Sigmoid colon (tissue), 6 donors: ENCODE measurements at regions not wholly inside any gene's neighbourhood (a gene's known extent, or its start where the extent isn't known, plus 50 kb on each side); places are given as distances from the start of the nearest gene placed in this dataset.
"Not testable (repeated sequence)": the region's sequence is repeated elsewhere in the genome, so short reads cannot be mapped to it uniquely, and the experiment has no call there.

Experiments
- DNase-seq: peaks from one replicate; pipeline ENCODE4 v3.0.0-alpha.2; 2019
- H3K27ac ChIP-seq, 4 donors: fragments of 200-600 bp; sonication (generic); one replicate each; pipeline ENCODE4 v1.5.1; 2016 to 2019; ENCODE audit warnings: mild to moderate bottlenecking in 1 of 4
- H3K27me3 ChIP-seq, 3 donors: fragments of 200-600 bp; sonication (generic); one replicate each; pipeline ENCODE4 v1.5.1; 2019; ENCODE audit warnings: mild to moderate bottlenecking in 1 of 3
- H3K36me3 ChIP-seq, 4 donors: fragments of 200-600 bp; sonication (generic); one replicate each; pipeline ENCODE4 v1.5.1; 2016 to 2019
- H3K4me1 ChIP-seq, 4 donors: fragments of 200-600 bp; sonication (generic); one replicate each; pipeline ENCODE4 v1.5.1; 2017 to 2019
- H3K4me3 ChIP-seq, 4 donors: fragments of 200-600 bp; sonication (generic); one replicate each; pipeline ENCODE4 v1.5.1; 2017 to 2019; ENCODE audit warnings: mild to moderate bottlenecking in 2 of 4, moderate library complexity in 1 of 4
- H3K9me3 ChIP-seq, 4 donors: fragments of 200-600 bp in 3 of 4; sonication (generic) in 3 of 4; one replicate each; pipeline versions ENCODE4 v1.5.1 to v1.6.1; 2013 to 2019
- EP300 ChIP-seq, 4 donors: sonication (generic); formaldehyde crosslinking; IDR thresholded peaks; one replicate each; pipeline ENCODE4 v1.6.1; 2017; ENCODE audit warnings: antibody characterized with exemption in 4 of 4
- POLR2A ChIP-seq, 2 donors: fragments of 450-650 bp; IDR thresholded peaks; one replicate each; pipeline ENCODE4 v1.6.1; 2016; ENCODE audit warnings: antibody characterized with exemption in 2 of 2, mild to moderate bottlenecking in 2 of 2, moderate library complexity in 2 of 2
- POLR2AphosphoS5 ChIP-seq, 4 donors: sonication (generic); formaldehyde crosslinking; IDR thresholded peaks; one replicate each; pipeline ENCODE4 v1.6.1; 2017; ENCODE audit warnings: antibody characterized with exemption in 4 of 4
- WGBS, 2 donors: extraction: QIAGEN DNeasy Blood & Tissue Kit; methylation state at CpG; one replicate each; pipeline ENCODE4 v1.1.7; 2013; 5-methylcytosine and 5-hydroxymethylcytosine counted together
- intact Hi-C: fragments of 100-400 bp; cut with DNase I; formaldehyde crosslinking; loops from one replicate; pipeline ENCODE4 v1.15.1; 2023
- TF ChIP-seq, protein P1 (sequence below), 4 experiments: fragments of 450-650 bp in 3 of 4; fragments of 200-600 bp in 1 of 4; IDR thresholded peaks; one replicate each; pipeline ENCODE4 v1.5.1; 2016 to 2019; ENCODE audit warnings: antibody characterized with exemption in 4 of 4, mild to moderate bottlenecking in 3 of 4, moderate library complexity in 2 of 4
- donor health status: healthy with polysubstance abuse.
- donor health status: healthy.

GRCh38 chr2:65915273-65915672, 482.9 kb upstream of the SPRED2 start:
- H3K4me1 ChIP-seq: peaks cover 0 to 30% (median 18%) of the 10 kb centered on the region in 4 donors
- H3K4me3 ChIP-seq: no peak overlapping the region
- no peaks in the 10 kb centered on the region for H3K9me3 ChIP-seq
- TF ChIP-seq POLR2AphosphoS5 (IDR thresholded peaks at IDR 0.05) (no peak), POLR2A (IDR thresholded peaks at IDR 0.05) (no peak), EP300 (IDR thresholded peaks at IDR 0.05) (no peak)
- TF ChIP-seq, protein P1, sequence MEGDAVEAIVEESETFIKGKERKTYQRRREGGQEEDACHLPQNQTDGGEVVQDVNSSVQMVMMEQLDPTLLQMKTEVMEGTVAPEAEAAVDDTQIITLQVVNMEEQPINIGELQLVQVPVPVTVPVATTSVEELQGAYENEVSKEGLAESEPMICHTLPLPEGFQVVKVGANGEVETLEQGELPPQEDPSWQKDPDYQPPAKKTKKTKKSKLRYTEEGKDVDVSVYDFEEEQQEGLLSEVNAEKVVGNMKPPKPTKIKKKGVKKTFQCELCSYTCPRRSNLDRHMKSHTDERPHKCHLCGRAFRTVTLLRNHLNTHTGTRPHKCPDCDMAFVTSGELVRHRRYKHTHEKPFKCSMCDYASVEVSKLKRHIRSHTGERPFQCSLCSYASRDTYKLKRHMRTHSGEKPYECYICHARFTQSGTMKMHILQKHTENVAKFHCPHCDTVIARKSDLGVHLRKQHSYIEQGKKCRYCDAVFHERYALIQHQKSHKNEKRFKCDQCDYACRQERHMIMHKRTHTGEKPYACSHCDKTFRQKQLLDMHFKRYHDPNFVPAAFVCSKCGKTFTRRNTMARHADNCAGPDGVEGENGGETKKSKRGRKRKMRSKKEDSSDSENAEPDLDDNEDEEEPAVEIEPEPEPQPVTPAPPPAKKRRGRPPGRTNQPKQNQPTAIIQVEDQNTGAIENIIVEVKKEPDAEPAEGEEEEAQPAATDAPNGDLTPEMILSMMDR (IDR thresholded peaks at IDR 0.05): no peak
- no peak overlapping the region for H3K27ac ChIP-seq
- 81 to 87% methylated on average over 3 of the region's 3 CpGs for WGBS, 2 donors
- DNase-seq: no peak
- no peaks in the 10 kb centered on the region for H3K27me3 ChIP-seq
- no peaks in the 10 kb centered on the region for H3K36me3 ChIP-seq
- intact Hi-C loops: loop anchor here (10.0 kb wide), 1 partner anchor 510 kb away; no protein-coding TSS in a partner anchor

GRCh38 chr2:65914244-65914786, 481.9 kb upstream of the SPRED2 start:
- no peaks in the 10 kb centered on the region for H3K36me3 ChIP-seq
- WGBS, 2 donors: 72 to 86% methylated on average over 7 of the region's 7 CpGs
- no peaks in the 10 kb centered on the region for H3K9me3 ChIP-seq
- no peak for TF ChIP-seq POLR2A (IDR thresholded peaks at IDR 0.05)
- TF ChIP-seq POLR2AphosphoS5 (IDR thresholded peaks at IDR 0.05): no peak
- TF ChIP-seq EP300 (IDR thresholded peaks at IDR 0.05): no peak
- TF ChIP-seq, protein P1 (IDR thresholded peaks at IDR 0.05): no peak
- peaks cover 0 to 28% (median 18%) of the 10 kb centered on the region in 4 donors for H3K4me1 ChIP-seq
- no peak for DNase-seq
- no peak overlapping the region for H3K27ac ChIP-seq
- intact Hi-C loops: loop anchor here (10.0 kb wide), 1 partner anchor 510 kb away; no protein-coding TSS in a partner anchor
- no peak overlapping the region for H3K4me3 ChIP-seq
- H3K27me3 ChIP-seq: no peaks in the 10 kb centered on the region

DNA sequence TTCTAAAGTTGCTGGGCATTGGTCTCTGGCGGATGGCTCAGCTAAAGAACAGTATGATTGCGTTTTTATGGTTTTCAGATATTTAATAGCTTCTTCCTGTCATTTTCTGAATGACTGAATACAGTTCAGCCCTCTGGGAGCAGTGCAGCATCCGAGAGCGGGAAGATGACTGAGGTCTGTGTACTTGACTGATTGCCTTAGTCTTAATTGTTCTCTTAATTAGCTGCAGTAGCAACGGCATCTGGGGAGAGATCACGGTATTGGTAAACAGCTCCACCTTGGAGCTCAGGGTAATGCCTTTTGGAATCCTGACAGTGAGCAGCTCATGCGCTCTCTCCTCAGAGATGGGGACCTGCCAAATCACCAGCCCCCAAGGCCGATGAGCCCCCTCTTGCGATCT, 481.4 kb upstream of the SPRED2 start:
- WGBS, 2 donors: 68 to 76% methylated on average over 9 of the region's 9 CpGs
- TF ChIP-seq EP300 (IDR thresholded peaks at IDR 0.05) (no peak), POLR2AphosphoS5 (IDR thresholded peaks at IDR 0.05) (no peak), POLR2A (IDR thresholded peaks at IDR 0.05) (no peak)
- TF ChIP-seq, protein P1 (IDR thresholded peaks at IDR 0.05): no peak
- no peak overlapping the region for H3K4me3 ChIP-seq
- H3K36me3 ChIP-seq: no peaks in the 10 kb centered on the region
- H3K9me3 ChIP-seq: no peaks in the 10 kb centered on the region
- intact Hi-C loops: loop anchor here (10.0 kb wide), 1 partner anchor 511 kb away; no protein-coding TSS in a partner anchor
- no peak for DNase-seq
- H3K27me3 ChIP-seq: no peaks in the 10 kb centered on the region
- peaks cover 0 to 23% (median 17%) of the 10 kb centered on the region in 4 donors for H3K4me1 ChIP-seq
- no peak overlapping the region for H3K27ac ChIP-seq

DNA sequence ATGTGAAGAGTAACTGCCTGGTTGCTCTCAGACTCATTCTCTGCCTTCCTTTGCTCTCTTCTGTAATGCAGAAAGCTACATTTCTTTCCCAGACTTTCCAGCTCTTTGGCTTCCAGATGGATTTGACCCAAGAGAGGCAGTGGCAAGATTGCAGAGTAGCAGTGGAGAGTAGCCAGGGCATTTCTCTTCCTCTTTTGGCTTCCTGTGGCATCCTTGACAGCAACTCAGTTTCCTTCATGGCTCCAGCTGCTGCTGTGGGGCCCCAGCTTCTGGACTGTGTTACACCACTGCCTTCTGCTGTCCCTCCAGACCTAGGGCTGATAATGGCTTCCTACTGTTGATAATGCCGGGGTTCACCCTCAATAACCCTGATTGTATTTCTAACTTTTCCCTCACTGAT, 469.4 kb upstream of the SPRED2 start:
- no peak for TF ChIP-seq EP300 (IDR thresholded peaks at IDR 0.05)
- TF ChIP-seq POLR2AphosphoS5 (IDR thresholded peaks at IDR 0.05): peak in 2 of 4 donors; percentile 36 to 43
- Histone ChIP-seq H3K4me3 (no peak overlapping the region), H3K27ac (no peak overlapping the region), H3K36me3 (no peaks in the 10 kb centered on the region), H3K9me3 (no peaks in the 10 kb centered on the region), H3K4me1 (peaks cover 0 to 13% (median 9%) of the 10 kb centered on the region in 4 donors), H3K27me3 (no peaks in the 10 kb centered on the region)
- intact Hi-C loops: no loop called here
- DNase-seq: no peak
- 35 to 72% methylated on average over 1 of the region's 1 CpG for WGBS, 2 donors

GRCh38 chr2:65896446-65896845, 464.0 kb upstream of the SPRED2 start:
- Histone ChIP-seq H3K4me3 (no peak overlapping the region), H3K4me1 (peaks cover 0 to 6% (median 4%) of the 10 kb centered on the region in 4 donors), H3K27ac (no peak overlapping the region), H3K9me3 (no peaks in the 10 kb centered on the region), H3K36me3 (no peaks in the 10 kb centered on the region), H3K27me3 (no peaks in the 10 kb centered on the region)
- no peak for DNase-seq
- intact Hi-C loops: no loop called here
- 85 to 95% methylated on average over 4 of the region's 4 CpGs for WGBS, 2 donors
- TF ChIP-seq POLR2AphosphoS5 (IDR thresholded peaks at IDR 0.05): no peak
- TF ChIP-seq, protein P1 (IDR thresholded peaks at IDR 0.05): no peak
- no peak for TF ChIP-seq POLR2A (IDR thresholded peaks at IDR 0.05)
- TF ChIP-seq EP300 (IDR thresholded peaks at IDR 0.05): no peak

DNA sequence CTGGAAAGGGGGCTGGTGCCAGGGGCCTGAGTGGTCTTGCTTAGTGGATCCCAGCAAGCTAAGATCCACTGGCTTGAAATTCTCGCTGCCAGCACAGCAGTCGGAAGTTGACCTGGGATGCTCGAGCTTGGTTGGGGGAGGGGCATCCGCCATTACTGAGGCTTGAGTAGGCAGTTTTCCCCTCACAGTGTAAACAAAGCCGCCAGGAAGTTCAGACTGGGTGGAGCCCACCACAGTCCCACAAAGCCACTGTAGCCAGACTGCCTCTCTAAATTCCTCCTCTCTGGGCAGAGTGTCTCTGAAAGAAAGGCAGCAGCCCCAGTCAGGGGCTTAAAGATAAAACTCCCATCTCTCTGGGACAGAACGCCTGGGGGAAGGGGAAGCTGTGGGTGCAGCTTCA, 457.7 kb upstream of the SPRED2 start:
- intact Hi-C loops, H3K36me3 ChIP-seq, H3K4me3 ChIP-seq, H3K27ac ChIP-seq, H3K27me3 ChIP-seq, DNase-seq, H3K9me3 ChIP-seq, H3K4me1 ChIP-seq: not testable (repeated sequence)
- WGBS, 2 donors: 52 to 63% methylated on average over 6 of the region's 6 CpGs
